NCI-H510A treated with DMSO at 0.1 percent for 48 hours (cell line): ENCODE measurements at regions not wholly inside any gene's neighbourhood (a gene's known extent, or its start where the extent isn't known, plus 50 kb on each side); places are given as distances from the start of the nearest gene placed in this dataset.
"Not testable (repeated sequence)": the region's sequence is repeated elsewhere in the genome, so short reads cannot be mapped to it uniquely, and the experiment has no call there.

Experiments used
- DNase-seq: peaks from one replicate; lab custom pipeline; 2025; lab: John Stamatoyannopoulos, UW

DNA sequence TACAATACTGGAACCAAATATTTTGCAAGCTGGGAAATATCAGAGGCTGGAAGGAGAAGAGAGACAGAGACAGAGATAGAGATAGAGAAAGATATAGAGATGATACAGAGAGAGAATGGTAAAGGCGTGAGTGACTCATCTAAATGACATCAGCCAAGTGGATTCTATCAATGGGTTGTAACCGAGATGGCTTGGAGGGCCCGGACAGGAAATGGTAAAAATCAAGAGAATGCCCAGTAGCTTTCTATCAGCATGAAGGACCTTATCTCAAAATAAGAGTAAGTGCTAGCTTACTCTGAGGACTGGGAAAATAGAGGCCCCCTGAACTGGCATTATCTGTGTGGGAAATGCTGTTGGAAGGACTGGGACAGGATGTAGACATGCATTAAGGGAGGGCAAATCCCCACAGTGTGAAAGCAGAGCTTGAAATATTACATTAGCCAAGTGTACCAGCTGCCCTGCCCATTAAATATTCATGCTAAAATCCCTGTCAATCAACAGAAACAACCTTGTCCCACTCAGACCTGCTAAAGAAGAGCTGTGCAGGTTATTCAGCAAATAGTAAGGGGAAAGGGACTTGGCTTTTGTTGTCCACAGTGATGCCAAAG is 76.6 kb upstream of the ZNF644 start:
- DNase-seq = no peak

DNA sequence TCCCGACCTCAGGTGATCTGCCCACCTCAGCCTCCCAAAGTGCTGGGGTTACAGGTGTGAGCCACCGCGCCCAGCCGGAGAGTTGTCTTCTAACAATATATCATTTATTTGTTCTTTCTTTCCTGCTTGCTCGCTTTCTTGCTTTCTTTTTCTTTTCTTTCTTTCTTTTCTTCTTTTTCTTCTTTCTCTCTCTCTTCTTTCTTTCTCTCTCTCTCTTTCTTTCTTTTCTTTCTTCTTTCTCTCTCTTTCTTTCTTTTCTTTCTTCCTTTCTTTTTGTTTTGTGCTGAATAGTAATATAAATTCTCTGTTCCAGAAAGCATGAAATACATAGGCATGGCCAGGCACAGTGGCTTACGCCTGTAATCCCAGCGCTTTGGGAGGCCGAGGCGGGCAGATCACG is 73.5 kb upstream of the ZNF644 start:
- DNase-seq = not testable (repeated sequence)

DNA sequence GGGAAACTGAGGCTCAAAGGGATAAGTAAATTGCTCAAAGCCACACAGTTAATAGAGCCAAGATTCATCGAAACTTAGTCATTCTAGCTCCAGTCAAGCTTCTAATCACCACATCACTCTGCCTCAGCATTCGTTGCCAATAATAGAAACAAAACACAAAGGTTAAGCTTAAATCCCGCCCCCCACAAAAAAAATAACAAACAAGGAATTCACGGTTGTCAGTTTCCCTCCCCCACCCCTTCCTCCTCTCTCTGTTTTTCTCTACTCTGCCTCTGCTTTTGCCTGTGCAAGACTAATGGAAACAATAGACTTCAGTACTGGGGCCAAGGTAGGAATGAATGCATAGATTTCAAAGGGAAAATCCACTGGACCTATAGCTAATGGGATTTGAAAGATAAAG is 70.7 kb upstream of the ZNF644 start:
- DNase-seq = no peak

DNA sequence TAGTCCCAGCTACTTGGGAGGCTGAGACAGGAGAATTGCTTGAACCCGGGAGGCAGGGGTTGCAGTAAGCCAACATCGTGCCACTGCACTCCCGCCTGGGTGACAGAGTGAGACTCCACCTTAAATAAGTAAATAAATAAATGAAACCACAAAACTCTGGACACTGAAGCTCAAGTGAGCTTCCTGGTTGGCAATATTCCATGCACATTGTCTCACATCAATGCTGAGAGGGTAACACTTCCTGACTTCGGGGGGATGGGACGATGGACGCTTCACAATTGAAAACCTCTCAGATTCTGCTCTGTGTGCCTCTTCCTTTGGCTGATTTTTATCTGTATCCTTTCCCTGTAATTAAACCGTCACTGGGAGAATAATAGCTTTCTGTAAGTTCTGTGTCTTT is 70.0 kb upstream of the ZNF644 start:
- peak; percentile 87 for DNase-seq

DNA sequence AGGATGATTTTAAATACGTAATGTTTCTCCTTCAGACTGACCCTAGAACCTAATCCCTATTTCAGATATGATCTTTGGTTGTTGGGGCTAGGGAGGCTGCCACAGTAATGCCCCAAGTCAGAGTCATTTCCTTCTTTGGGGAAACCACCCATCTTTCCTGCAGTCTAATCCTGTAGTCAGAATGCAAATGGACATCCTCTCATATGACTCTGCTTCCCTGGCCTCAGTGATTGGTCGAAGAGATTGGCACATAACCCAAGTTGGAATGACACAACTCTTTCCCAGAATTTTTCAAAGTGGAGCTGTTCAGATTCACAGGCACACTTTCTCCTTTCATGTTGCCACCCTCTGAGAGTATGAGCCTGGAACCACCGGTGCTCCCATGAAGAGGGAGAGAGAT is 58.8 kb upstream of the ZNF644 start:
- DNase-seq = no peak

DNA sequence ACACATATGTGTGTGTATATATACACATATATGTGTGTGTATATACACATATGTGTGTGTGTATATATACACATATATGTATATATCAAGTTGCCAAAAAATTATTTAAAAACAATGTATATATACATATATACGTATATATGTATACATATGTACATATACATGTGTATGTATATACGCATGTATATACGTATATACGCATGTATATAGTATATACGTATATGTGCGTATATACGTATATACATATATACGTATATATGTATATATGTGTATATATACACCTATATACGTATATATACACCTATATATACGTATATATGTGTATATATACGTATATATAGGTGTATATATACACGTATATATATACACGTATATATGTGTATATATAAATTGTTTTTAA is 57.0 kb upstream of the ZNF644 start:
- DNase-seq = no peak

DNA sequence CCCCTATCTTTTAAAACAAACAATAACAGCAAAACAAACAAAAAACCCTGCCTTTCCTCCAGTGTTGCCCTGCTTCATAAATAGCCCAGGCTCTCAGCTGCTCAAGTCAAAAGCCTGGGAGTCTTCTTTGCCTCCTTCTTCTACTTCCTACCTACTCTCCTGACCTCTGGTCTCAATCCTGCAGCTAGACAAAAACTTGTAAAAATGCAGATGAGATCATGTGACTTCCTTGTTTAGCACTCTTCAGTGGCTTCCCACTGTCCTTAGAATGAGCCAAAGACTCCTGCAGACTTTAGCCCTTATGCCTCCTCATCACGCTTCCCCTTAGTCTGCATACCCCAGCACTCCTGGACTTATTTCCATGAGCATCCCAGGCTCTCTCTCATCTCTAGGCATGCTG is 55.0 kb upstream of the ZNF644 start:
- no peak for DNase-seq

DNA sequence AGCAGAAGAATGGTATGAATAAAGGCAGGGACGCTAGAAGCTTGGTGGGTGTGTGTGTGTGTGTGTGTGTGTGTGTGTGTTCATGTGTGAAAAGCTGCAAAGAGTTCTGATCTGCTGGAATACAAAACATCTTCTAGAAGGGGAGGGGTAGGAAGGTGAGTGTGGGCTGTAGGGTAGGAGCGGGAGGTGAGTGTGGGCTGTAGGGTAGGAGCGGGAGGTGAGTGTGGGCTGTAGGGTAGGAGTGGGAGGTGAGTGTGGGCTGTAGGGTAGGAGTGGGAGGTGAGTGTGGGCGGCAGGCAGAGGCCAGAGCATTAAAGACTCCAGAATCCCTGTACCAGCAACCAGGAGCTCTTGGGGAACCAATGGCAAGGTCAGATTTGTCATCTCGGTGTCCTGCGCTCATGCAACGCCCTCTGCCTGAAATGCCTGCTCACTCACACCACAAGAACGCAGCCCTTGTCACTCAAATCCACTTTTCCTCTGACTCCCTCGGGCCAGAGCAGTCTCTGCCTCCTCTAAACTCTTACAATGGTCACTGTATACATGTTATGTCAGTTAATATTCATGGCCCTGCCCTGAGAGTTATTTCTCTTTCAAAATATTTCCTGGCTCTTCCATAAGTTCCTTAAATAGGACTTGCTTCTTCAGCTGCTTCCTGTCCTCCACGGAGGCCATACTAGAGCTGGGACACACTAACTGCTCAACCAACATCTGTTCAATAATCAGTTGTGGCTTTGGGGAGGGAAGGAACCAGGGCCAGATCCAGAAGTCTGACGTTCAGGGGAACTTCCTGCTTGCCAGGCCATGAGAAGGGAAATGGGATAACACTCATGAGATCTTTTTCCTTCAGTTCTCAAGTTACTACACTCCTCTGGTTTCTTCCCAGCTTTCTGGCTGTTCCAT is 53.6 kb upstream of the ZNF644 start:
- no peak for DNase-seq

DNA sequence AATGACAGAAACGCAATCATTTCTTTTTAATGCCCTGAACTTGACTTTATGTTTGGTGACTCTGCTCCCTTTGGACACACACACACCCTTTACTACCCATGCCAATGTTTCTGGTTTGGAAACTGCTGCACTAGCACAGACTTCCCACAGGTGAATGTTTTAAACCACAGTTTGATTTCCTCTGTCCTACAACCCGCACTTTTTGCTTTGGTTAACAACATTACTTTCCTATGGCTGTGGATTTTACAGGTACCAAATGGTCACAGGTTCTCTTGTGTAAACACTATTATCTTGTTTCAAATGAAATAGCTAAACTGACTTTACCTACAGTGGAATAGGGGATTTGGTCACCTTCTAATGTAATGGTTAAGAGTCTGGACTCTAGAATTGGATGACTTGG is 51.5 kb upstream of the ZNF644 start:
- DNase-seq = no peak

DNA sequence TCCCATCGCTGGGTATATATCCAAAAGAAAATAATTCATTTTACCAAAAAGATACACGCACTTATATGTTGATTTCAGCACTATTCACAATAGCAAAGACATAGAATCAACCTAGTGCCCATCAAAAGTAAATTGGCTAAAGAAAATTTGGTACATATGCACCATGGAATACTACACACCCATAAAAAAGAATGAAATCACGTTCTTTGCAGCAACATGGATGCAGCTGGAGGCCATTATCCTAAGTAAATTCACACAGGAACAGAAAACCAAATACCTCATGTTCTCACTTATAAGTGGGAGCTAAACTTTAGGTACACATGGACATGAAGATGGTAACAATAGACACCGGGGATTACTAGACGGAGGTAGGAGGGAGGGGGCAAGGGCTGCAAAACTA is 50.0 kb upstream of the ZNF644 start:
- no peak for DNase-seq
